ENCODE measurements at regions not wholly inside any gene's neighbourhood (a gene's known extent, or its start where the extent isn't known, plus 50 kb on each side); places are given as distances from the start of the nearest gene placed in this dataset.

- TF ChIP-seq EZH2phosphoT487 (IDR thresholded peaks at IDR 0.05; ENCODE audit: insufficient read depth, low read depth): no peak
- no peak for TF ChIP-seq EZH2 (IDR thresholded peaks at IDR 0.05; ENCODE audit: insufficient read depth, poor library complexity, severe bottlenecking)
Observed at GRCh38 chr3:56918111-56918568, 116.4 kb upstream of the ARHGEF3 start.
